ENCODE measurements at regions not wholly inside any gene's neighbourhood (a gene's known extent, or its start where the extent isn't known, plus 50 kb on each side); places are given as distances from the start of the nearest gene placed in this dataset.

GRCh38 chrX:456146-456545 is 69.4 kb upstream of the PPP2R3B start:
- TF ChIP-seq CTCF (IDR thresholded peaks at IDR 0.05), result no peak
- no peak for TF ChIP-seq POLR2A (IDR thresholded peaks at IDR 0.05)

Measured in sigmoid colon (tissue), 3 donors.